ENCODE measurements at regions not wholly inside any gene's neighbourhood (a gene's known extent, or its start where the extent isn't known, plus 50 kb on each side); places are given as distances from the start of the nearest gene placed in this dataset.

DNA sequence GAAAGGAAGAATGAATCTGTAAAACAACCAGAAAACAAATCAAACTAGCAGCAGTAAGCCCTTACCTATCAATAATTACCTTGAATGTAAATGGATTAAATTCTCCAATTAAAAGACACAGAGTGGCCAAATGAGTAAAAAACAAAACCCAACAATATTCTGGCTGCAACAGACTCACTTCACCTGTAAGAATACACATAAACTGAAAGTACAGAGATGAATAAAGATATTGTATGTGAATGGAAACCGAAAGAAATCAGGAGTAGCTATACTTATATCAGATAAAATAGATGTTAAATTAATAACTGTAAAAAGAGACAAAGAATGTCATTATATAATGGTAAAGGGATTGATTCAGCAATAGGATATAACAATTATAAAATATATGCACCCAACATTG lies 514.5 kb upstream of the DPPA4 start:
- TF ChIP-seq CTCF (IDR thresholded peaks at IDR 0.05; ENCODE audit: poor library complexity, severe bottlenecking) = no peak
- no peak for TF ChIP-seq MXI1 (conservative IDR thresholded peaks at IDR 0.05; ENCODE audit: poor library complexity, severe bottlenecking)
